OCI-LY1 (cell line): ENCODE measurements at regions not wholly inside any gene's neighbourhood (a gene's known extent, or its start where the extent isn't known, plus 50 kb on each side); places are given as distances from the start of the nearest gene placed in this dataset.

Experiments
- H2AFZ ChIP-seq: fragments of 200-600 bp; sonication (generic), shearing (Covaris generic); 2 replicates; pipeline ENCODE4 v1.6.0; 2014; ENCODE audit warnings: antibody characterized with exemption, mild to moderate bottlenecking, low read length
- H3F3A ChIP-seq: fragments of 200-600 bp; sonication (generic), shearing (Covaris generic); 2 replicates; pipeline ENCODE4 v1.6.0; 2014; ENCODE audit warnings: mild to moderate bottlenecking, antibody characterized with exemption, low read length, moderate library complexity; ENCODE audit not compliant: insufficient read depth
- H3K27ac ChIP-seq: fragments of 200-600 bp; sonication (generic); 2 replicates; pipeline ENCODE4 v1.5.1; 2014; ENCODE audit warnings: low read length, mixed run types, mild to moderate bottlenecking, low read depth; ENCODE audit not compliant: poor library complexity, severe bottlenecking
- H3K27me3 ChIP-seq: fragments of 200-600 bp; sonication (generic); 2 replicates; pipeline ENCODE4 v1.6.0; 2014; ENCODE audit warnings: antibody characterized with exemption, mild to moderate bottlenecking, low read length, moderate library complexity; ENCODE audit not compliant: insufficient read depth
- H3K36me3 ChIP-seq: fragments of 200-600 bp; sonication (generic); 2 replicates; pipeline ENCODE4 v1.6.1; 2014; ENCODE audit warnings: mild to moderate bottlenecking, antibody characterized with exemption, low read length, moderate library complexity, mixed read lengths; ENCODE audit not compliant: insufficient read depth
- H3K4me1 ChIP-seq: fragments of 200-600 bp; sonication (generic); 2 replicates; pipeline ENCODE4 v1.5.1; 2014; ENCODE audit warnings: mild to moderate bottlenecking, low read length, moderate library complexity; ENCODE audit not compliant: insufficient read depth, severe bottlenecking
- H3K4me2 ChIP-seq: fragments of 200-600 bp; sonication (generic), shearing (Covaris generic); 2 replicates; pipeline ENCODE4 v1.6.1; 2014; ENCODE audit warnings: low read length
- H3K4me3 ChIP-seq: fragments of 200-600 bp; sonication (generic); 2 replicates; pipeline ENCODE4 v1.5.1; 2014; ENCODE audit warnings: low read length, low read depth, mild to moderate bottlenecking, mixed read lengths; ENCODE audit not compliant: poor library complexity, severe bottlenecking
- H3K79me2 ChIP-seq: fragments of 200-600 bp; shearing (Covaris generic); 2 replicates; pipeline ENCODE4 v1.6.1; 2016; ENCODE audit warnings: mixed run types, low read length, mixed read lengths; ENCODE audit not compliant: insufficient read depth
- H3K9ac ChIP-seq: fragments of 200-600 bp; sonication (generic), shearing (Covaris generic); 2 replicates; pipeline ENCODE4 v1.6.1; 2014; ENCODE audit warnings: mild to moderate bottlenecking, low read length, mixed read lengths
- H3K9me2 ChIP-seq: fragments of 200-600 bp; sonication (generic), shearing (Covaris generic); 2 replicates; pipeline ENCODE4 v1.6.1; 2014; ENCODE audit warnings: low read depth, mild to moderate bottlenecking, low read length, mixed read lengths
- H3K9me3 ChIP-seq: fragments of 200-600 bp; shearing (Covaris generic); 2 replicates; pipeline ENCODE4 v1.6.1; 2014; ENCODE audit warnings: low read length, mixed read lengths
- H4K20me1 ChIP-seq: fragments of 200-600 bp; sonication (generic), shearing (Covaris generic); 2 replicates; pipeline ENCODE4 v1.6.0; 2016; ENCODE audit warnings: mild to moderate bottlenecking, low read length; ENCODE audit not compliant: insufficient read depth
- CTCF ChIP-seq: fragments of 200-600 bp; sonication (generic), shearing (Covaris generic); IDR thresholded peaks from 2 replicates; pipeline ENCODE4 v1.5.1; 2017; ENCODE audit warnings: mild to moderate bottlenecking, antibody characterized with exemption, low read length, moderate library complexity, mixed read lengths
- EZH2 ChIP-seq: fragments of 200-600 bp; sonication (generic), shearing (Covaris generic); IDR thresholded peaks from 2 replicates; pipeline ENCODE4 v1.8.0; 2017; ENCODE audit warnings: borderline replicate concordance, mixed run types, mild to moderate bottlenecking, antibody characterized with exemption, low read length, moderate library complexity, mixed read lengths

DNA sequence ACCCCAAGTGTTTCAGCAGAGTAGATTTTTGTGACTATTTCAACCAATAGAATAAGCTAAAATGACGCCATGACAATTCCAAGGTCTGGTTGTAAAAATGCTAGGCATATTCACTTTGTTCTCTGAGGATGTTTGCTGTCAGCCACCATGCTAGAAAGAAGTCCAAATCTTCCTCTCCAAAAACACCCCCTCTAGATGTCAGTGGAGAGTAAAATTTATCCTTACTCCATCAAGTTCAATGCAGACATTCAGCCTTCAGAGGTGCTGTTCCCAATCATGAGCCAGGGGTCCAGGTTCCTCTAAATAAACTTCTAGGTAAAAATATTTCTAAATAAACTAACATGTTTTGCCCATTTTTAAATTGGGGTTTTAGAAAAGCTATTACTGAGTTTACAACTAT lies 395.4 kb upstream of the ADAMTS5 start:
- Histone ChIP-seq H3K9me3 (no peaks in the 10 kb centered on the region), H3K9me2 (no peaks in the 10 kb centered on the region), H3K9ac (no peak overlapping the region), H3K36me3 (no peaks in the 10 kb centered on the region), H3K27me3 (no peaks in the 10 kb centered on the region), H3K27ac (no peak overlapping the region), H3F3A (no peaks in the 10 kb centered on the region), H3K4me2 (no peak overlapping the region), H3K4me3 (no peak overlapping the region), H3K4me1 (no peaks in the 10 kb centered on the region), H4K20me1 (no peaks in the 10 kb centered on the region), H3K79me2 (no peaks in the 10 kb centered on the region), H2AFZ (no peak overlapping the region)
- TF ChIP-seq CTCF: peak; percentile 9; the same call in 1 of the 2 replicates
- TF ChIP-seq EZH2: no peak

- no peaks in the 10 kb centered on the region for H4K20me1 ChIP-seq
Observed at GRCh38 chr21:27359141-27359540, 392.3 kb upstream of the ADAMTS5 start.

DNA sequence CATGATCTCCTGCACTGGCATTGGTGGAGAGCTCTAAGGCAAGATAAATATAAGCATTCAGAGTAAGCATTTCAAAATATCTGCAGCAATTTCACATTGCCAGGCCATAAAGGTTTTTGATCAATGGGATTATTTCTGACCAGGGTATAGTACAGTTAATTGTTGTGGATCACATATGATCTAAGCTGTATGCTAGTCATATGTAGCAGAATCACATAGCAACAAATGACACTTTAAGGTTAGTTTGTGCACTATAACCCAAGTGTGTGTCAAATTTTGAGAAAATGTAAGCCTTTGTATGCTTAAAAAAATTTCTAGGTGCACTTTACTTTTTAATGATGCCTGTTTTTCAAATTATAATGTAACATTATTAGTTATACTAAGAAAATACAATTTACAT lies 386.0 kb upstream of the ADAMTS5 start:
- H3K27me3 ChIP-seq: no peaks in the 10 kb centered on the region
- H3K27ac ChIP-seq: no peak overlapping the region
- no peak overlapping the region for H3K4me3 ChIP-seq
- H2AFZ ChIP-seq: no peak overlapping the region
- no peak overlapping the region for H3K4me2 ChIP-seq
- no peaks in the 10 kb centered on the region for H3K79me2 ChIP-seq
- H3K9me3 ChIP-seq: no peaks in the 10 kb centered on the region
- no peak for TF ChIP-seq EZH2
- H3K9ac ChIP-seq: no peak overlapping the region
- H3K36me3 ChIP-seq: no peaks in the 10 kb centered on the region
- no peaks in the 10 kb centered on the region for H3K4me1 ChIP-seq
- no peaks in the 10 kb centered on the region for H3F3A ChIP-seq
- H4K20me1 ChIP-seq: no peaks in the 10 kb centered on the region
- no peaks in the 10 kb centered on the region for H3K9me2 ChIP-seq

More at GRCh38 chr21:27359141-27359540, 392.3 kb upstream of the ADAMTS5 start:
- Histone ChIP-seq H3K9me3 (no peaks in the 10 kb centered on the region), H3K27ac (no peak overlapping the region), H3K4me1 (no peaks in the 10 kb centered on the region), H3K27me3 (no peaks in the 10 kb centered on the region), H3K79me2 (no peaks in the 10 kb centered on the region), H3K4me2 (no peak overlapping the region), H3K9me2 (no peaks in the 10 kb centered on the region), H3K4me3 (no peak overlapping the region), H3K36me3 (no peaks in the 10 kb centered on the region), H2AFZ (no peak overlapping the region), H3K9ac (no peak overlapping the region), H3F3A (no peaks in the 10 kb centered on the region)
- TF ChIP-seq EZH2 (no peak), CTCF (no peak)

DNA sequence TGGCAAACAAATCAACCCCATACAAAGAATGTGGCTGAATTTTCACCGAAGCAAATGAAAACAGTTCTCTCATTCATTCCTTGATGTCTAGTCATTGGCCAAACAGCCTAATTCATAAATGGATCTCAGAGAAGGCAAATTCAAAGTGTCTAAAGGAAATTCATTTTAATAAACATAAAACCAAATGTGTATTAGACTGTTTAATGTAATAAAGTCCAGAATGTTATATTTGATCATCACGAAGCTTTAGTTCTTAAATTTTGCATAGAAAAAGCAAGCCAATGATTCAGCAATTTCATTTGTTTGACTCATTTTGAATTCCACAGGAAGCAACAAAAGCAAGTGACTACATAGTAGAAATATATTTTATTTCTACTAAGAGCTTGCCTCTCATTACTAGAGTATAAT lies 379.2 kb upstream of the ADAMTS5 start:
- no peak overlapping the region for H2AFZ ChIP-seq
- no peaks in the 10 kb centered on the region for H3K27me3 ChIP-seq

More for the DNA sequence above, 379.2 kb upstream of the ADAMTS5 start:
- H3K9me2 ChIP-seq: no peaks in the 10 kb centered on the region
- H3K9ac ChIP-seq: no peak overlapping the region
- H3K79me2 ChIP-seq: no peaks in the 10 kb centered on the region
- H3K4me1 ChIP-seq: no peaks in the 10 kb centered on the region
- H3K4me2 ChIP-seq: no peak overlapping the region
- H4K20me1 ChIP-seq: no peaks in the 10 kb centered on the region
- TF ChIP-seq CTCF (no peak), EZH2 (no peak)
- no peaks in the 10 kb centered on the region for H3K9me3 ChIP-seq
- no peaks in the 10 kb centered on the region for H3K36me3 ChIP-seq
- no peak overlapping the region for H3K4me3 ChIP-seq
- no peak overlapping the region for H3K27ac ChIP-seq
- H3F3A ChIP-seq: no peaks in the 10 kb centered on the region
